Karpas-422 (cell line): ENCODE measurements at regions not wholly inside any gene's neighbourhood (a gene's known extent, or its start where the extent isn't known, plus 50 kb on each side); places are given as distances from the start of the nearest gene placed in this dataset.

ENCODE experiments used
- DNase-seq: peaks from one replicate; pipeline ENCODE4 v3.0.0-alpha.2; 2015
- H2AFZ ChIP-seq: fragments of 200-600 bp; sonication (generic); 2 replicates; pipeline ENCODE4 v1.6.1; 2014; ENCODE audit warnings: antibody characterized with exemption, low read length, mixed read lengths
- H3K27ac ChIP-seq: fragments of 200-600 bp; sonication (generic); 2 replicates; pipeline ENCODE4 v1.5.1; 2014; ENCODE audit warnings: mild to moderate bottlenecking, low read length, moderate library complexity
- H3K27me3 ChIP-seq: fragments of 200-600 bp; sonication (generic); 2 replicates; pipeline ENCODE4 v1.6.1; 2014; ENCODE audit warnings: low read length, mixed read lengths
- H3K36me3 ChIP-seq: fragments of 200-600 bp; sonication (generic); 2 replicates; pipeline ENCODE4 v1.6.1; 2014; ENCODE audit warnings: low read length, mixed read lengths; ENCODE audit not compliant: insufficient read depth
- H3K4me1 ChIP-seq: fragments of 200-600 bp; sonication (generic); 2 replicates; pipeline ENCODE4 v1.6.1; 2014; ENCODE audit warnings: mild to moderate bottlenecking, low read length, mixed read lengths
- H3K4me2 ChIP-seq: fragments of 200-600 bp; sonication (generic); 2 replicates; pipeline ENCODE4 v1.6.1; 2014; ENCODE audit warnings: low read length, low read depth, mild to moderate bottlenecking; ENCODE audit not compliant: poor library complexity, severe bottlenecking
- H3K4me3 ChIP-seq: fragments of 200-600 bp; sonication (generic); 2 replicates; pipeline ENCODE4 v1.5.1; 2014; ENCODE audit warnings: mild to moderate bottlenecking, antibody characterized with exemption, low read length, mixed read lengths
- H3K79me2 ChIP-seq: fragments of 200-600 bp; sonication (generic); 2 replicates; pipeline ENCODE4 v1.6.1; 2014; ENCODE audit warnings: mild to moderate bottlenecking, low read length, mixed read lengths
- H3K9ac ChIP-seq: fragments of 200-600 bp; sonication (generic); 2 replicates; pipeline ENCODE4 v1.6.0; 2014; ENCODE audit warnings: low read length
- H3K9me2 ChIP-seq: fragments of 200-600 bp; sonication (generic), shearing (Covaris generic); replicated peaks from 2 replicates; pipeline ENCODE4 v1.6.0; 2014; ENCODE audit warnings: mild to moderate bottlenecking, low read length, moderate library complexity; ENCODE audit not compliant: insufficient read depth
- H3K9me3 ChIP-seq: fragments of 300-700, 200-600 bp; sonication (generic); 2 replicates; pipeline ENCODE4 v1.6.1; 2014; ENCODE audit warnings: low read length, mixed read lengths
- H4K20me1 ChIP-seq: fragments of 200-600 bp; sonication (generic); 2 replicates; pipeline ENCODE4 v1.6.1; 2014; ENCODE audit warnings: mild to moderate bottlenecking, antibody characterized with exemption, low read length, low read depth; ENCODE audit not compliant: insufficient read depth

GRCh38 chr11:80521592-80521991 lies 1080.8 kb upstream of the TENM4 start:
- Histone ChIP-seq H3K4me2 (no peak overlapping the region), H4K20me1 (no peaks in the 10 kb centered on the region), H3K9me2 (no peaks in the 10 kb centered on the region)

GRCh38 chr11:80520507-80520887 lies 1079.7 kb upstream of the TENM4 start:
- Histone ChIP-seq H3K9me3 (peaks cover 3% of the 10 kb centered on the region; the same call in 1 of the 2 replicates), H2AFZ (no peak overlapping the region), H3K79me2 (no peaks in the 10 kb centered on the region), H3K4me1 (no peaks in the 10 kb centered on the region), H3K27ac (no peak overlapping the region), H3K27me3 (no peaks in the 10 kb centered on the region), H3K4me2 (no peak overlapping the region), H3K9ac (no peak overlapping the region), H3K4me3 (no peak overlapping the region), H3K9me2 (no peaks in the 10 kb centered on the region), H4K20me1 (no peaks in the 10 kb centered on the region), H3K36me3 (no peaks in the 10 kb centered on the region)
- DNase-seq, result no peak

More at GRCh38 chr11:80521592-80521991, 1080.8 kb upstream of the TENM4 start:
- H3K4me1 ChIP-seq, result no peaks in the 10 kb centered on the region
- no peak overlapping the region for H3K4me3 ChIP-seq
- peaks cover 3% of the 10 kb centered on the region for H3K9me3 ChIP-seq
- H3K27me3 ChIP-seq, result no peaks in the 10 kb centered on the region
- no peak for DNase-seq
- no peak overlapping the region for H3K27ac ChIP-seq
- H2AFZ ChIP-seq, result no peak overlapping the region
- H3K9ac ChIP-seq, result no peak overlapping the region
- no peaks in the 10 kb centered on the region for H3K36me3 ChIP-seq
- no peaks in the 10 kb centered on the region for H3K79me2 ChIP-seq

GRCh38 chr11:80519596-80520506 lies 1079.0 kb upstream of the TENM4 start:
- Histone ChIP-seq H2AFZ (no peak overlapping the region), H3K4me2 (no peak overlapping the region), H3K9me3 (peaks cover 3% of the 10 kb centered on the region; the same call in 1 of the 2 replicates), H3K27me3 (no peaks in the 10 kb centered on the region), H3K4me3 (no peak overlapping the region), H3K36me3 (no peaks in the 10 kb centered on the region), H3K9ac (no peak overlapping the region), H3K9me2 (no peaks in the 10 kb centered on the region), H3K4me1 (no peaks in the 10 kb centered on the region), H4K20me1 (no peaks in the 10 kb centered on the region), H3K27ac (no peak overlapping the region), H3K79me2 (no peaks in the 10 kb centered on the region)
- DNase-seq, result no peak

- no peaks in the 10 kb centered on the region for H3K4me1 ChIP-seq
- H3K27me3 ChIP-seq, result no peaks in the 10 kb centered on the region
- H3K9me3 ChIP-seq, result peaks cover 8% of the 10 kb centered on the region; the same call in 1 of the 2 replicates
- H3K4me3 ChIP-seq, result no peak overlapping the region
- H3K4me2 ChIP-seq, result no peak overlapping the region
- H3K9me2 ChIP-seq, result 0 out of 2 replicates have a peak, but pooled peaks cover 3% of the 10 kb centered on the region
- no peak overlapping the region for H2AFZ ChIP-seq
- no peak overlapping the region for H3K9ac ChIP-seq
- H3K79me2 ChIP-seq, result no peaks in the 10 kb centered on the region
- no peak for DNase-seq
- no peaks in the 10 kb centered on the region for H3K36me3 ChIP-seq
- no peaks in the 10 kb centered on the region for H4K20me1 ChIP-seq
- H3K27ac ChIP-seq, result no peak overlapping the region
These were observed 1076.9 kb upstream of the TENM4 start for GRCh38 chr11:80517701-80518100.

DNA sequence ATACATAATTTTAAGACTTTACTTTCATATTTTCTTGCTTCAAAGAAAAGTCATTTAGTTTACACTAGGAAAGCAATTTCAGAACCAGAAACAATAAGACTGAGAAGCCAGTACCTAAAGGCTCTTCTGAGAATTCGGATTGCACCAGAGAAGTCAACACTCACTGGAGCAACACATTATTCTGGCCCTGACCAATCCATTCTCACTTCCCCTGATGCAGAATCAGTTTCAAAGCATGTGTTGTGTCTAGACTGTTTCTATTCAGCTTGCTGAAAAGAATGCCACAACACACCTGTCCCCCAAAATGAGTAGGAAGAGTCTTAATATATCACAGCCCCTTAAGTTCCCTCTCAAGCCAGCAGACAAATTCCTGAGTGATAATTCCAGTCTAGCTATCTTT lies 1074.3 kb upstream of the TENM4 start:
- H3K9me3 ChIP-seq, result peaks cover 12% of the 10 kb centered on the region
- no peaks in the 10 kb centered on the region for H3K4me1 ChIP-seq
- no peaks in the 10 kb centered on the region for H3K79me2 ChIP-seq
- H4K20me1 ChIP-seq, result no peaks in the 10 kb centered on the region
- no peak overlapping the region for H3K4me2 ChIP-seq
- H3K9ac ChIP-seq, result no peak overlapping the region
- peaks cover 3% of the 10 kb centered on the region; the same call in 1 of the 2 replicates for H3K9me2 ChIP-seq
- no peak overlapping the region for H3K4me3 ChIP-seq
- no peak overlapping the region for H3K27ac ChIP-seq
- DNase-seq, result no peak
- H2AFZ ChIP-seq, result no peak overlapping the region
- no peaks in the 10 kb centered on the region for H3K27me3 ChIP-seq
- H3K36me3 ChIP-seq, result no peaks in the 10 kb centered on the region

DNA sequence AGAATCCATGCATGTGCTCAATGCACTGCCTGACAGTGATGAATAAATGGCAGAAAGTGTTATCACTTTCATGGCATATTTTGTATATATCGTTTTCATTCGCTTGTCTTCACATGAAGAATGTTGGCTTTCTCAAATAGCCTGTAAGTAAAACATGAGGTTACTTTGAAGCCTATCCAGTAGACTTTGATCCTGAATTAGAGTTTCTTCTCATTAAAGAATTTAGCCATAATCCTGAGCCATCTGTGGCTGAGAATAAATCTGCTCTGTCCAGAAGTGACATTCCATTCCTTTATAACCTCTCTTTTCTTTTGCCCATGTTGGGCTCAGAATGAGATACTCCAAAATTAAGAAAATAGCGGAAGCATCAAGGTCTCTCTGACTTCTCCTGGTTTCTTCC lies 1071.7 kb upstream of the TENM4 start:
- Histone ChIP-seq H3K4me2 (no peak overlapping the region), H3K9me3 (peaks cover 12% of the 10 kb centered on the region), H3K9me2 (peaks cover 3% of the 10 kb centered on the region; the same call in 1 of the 2 replicates), H4K20me1 (no peaks in the 10 kb centered on the region), H3K9ac (no peak overlapping the region), H3K4me3 (no peak overlapping the region), H3K27me3 (no peaks in the 10 kb centered on the region), H3K27ac (no peak overlapping the region), H3K36me3 (no peaks in the 10 kb centered on the region), H3K79me2 (no peaks in the 10 kb centered on the region), H2AFZ (no peak overlapping the region), H3K4me1 (no peaks in the 10 kb centered on the region)
- no peak for DNase-seq

GRCh38 chr11:80505771-80506170 lies 1064.9 kb upstream of the TENM4 start:
- Histone ChIP-seq H4K20me1 (no peaks in the 10 kb centered on the region), H3K4me1 (no peaks in the 10 kb centered on the region), H3K27ac (no peak overlapping the region), H2AFZ (no peak overlapping the region), H3K36me3 (no peaks in the 10 kb centered on the region), H3K4me3 (no peak overlapping the region), H3K9me2 (no peaks in the 10 kb centered on the region), H3K4me2 (no peak overlapping the region), H3K79me2 (no peaks in the 10 kb centered on the region), H3K27me3 (no peaks in the 10 kb centered on the region), H3K9me3 (peaks cover 3% of the 10 kb centered on the region; the same call in 1 of the 2 replicates), H3K9ac (no peak overlapping the region)
- DNase-seq, result no peak

GRCh38 chr11:80503990-80504389 lies 1063.2 kb upstream of the TENM4 start:
- H3K9me3 ChIP-seq, result peaks cover 3% of the 10 kb centered on the region; the same call in 1 of the 2 replicates
- no peak overlapping the region for H3K4me3 ChIP-seq
- no peaks in the 10 kb centered on the region for H3K79me2 ChIP-seq
- no peak overlapping the region for H2AFZ ChIP-seq
- H3K4me1 ChIP-seq, result no peaks in the 10 kb centered on the region
- H3K9ac ChIP-seq, result no peak overlapping the region
- no peak overlapping the region for H3K27ac ChIP-seq
- no peaks in the 10 kb centered on the region for H3K9me2 ChIP-seq
- no peaks in the 10 kb centered on the region for H4K20me1 ChIP-seq
- no peaks in the 10 kb centered on the region for H3K27me3 ChIP-seq
- no peak for DNase-seq
- no peak overlapping the region for H3K4me2 ChIP-seq
- H3K36me3 ChIP-seq, result no peaks in the 10 kb centered on the region
